ENCODE measurements at regions not wholly inside any gene's neighbourhood (a gene's known extent, or its start where the extent isn't known, plus 50 kb on each side); places are given as distances from the start of the nearest gene placed in this dataset.

- Histone ChIP-seq H2AFZ (ENCODE audit: low read depth, low read length) (no peak overlapping the region), H3K79me2 (ENCODE audit: control insufficient read depth, insufficient read depth, low read length) (no peaks in the 10 kb centered on the region), H3K9ac (replicated peaks; ENCODE audit: extremely low read depth, insufficient read depth, low read length) (no peak overlapping the region), H3K9me3 (replicated peaks; ENCODE audit: control insufficient read depth, insufficient read depth, low read length) (no peaks in the 10 kb centered on the region), H3K36me3 (ENCODE audit: control insufficient read depth in 2 of 2, extremely low read depth in 1 of 2, insufficient read depth in 2 of 2, low read length in 2 of 2) (no peaks in the 10 kb centered on the region), H3K4me3 (replicated peaks in 1 of 3; ENCODE audit: insufficient read depth in 1 of 3, low read depth in 1 of 3, low read length in 3 of 3) (no peak overlapping the region), H4K20me1 (replicated peaks; ENCODE audit: control insufficient read depth, extremely low read depth, insufficient read depth, low read length) (no peaks in the 10 kb centered on the region), H3K4me1 (ENCODE audit: control insufficient read depth, extremely low read depth, insufficient read depth, low read length) (no peaks in the 10 kb centered on the region), H3K27ac (ENCODE audit: insufficient read depth, low read depth, low read length) (no peak overlapping the region), H3K27me3 (ENCODE audit: control insufficient read depth in 2 of 2, insufficient read depth in 2 of 2, low read length in 2 of 2) (no peaks in the 10 kb centered on the region), H3K9me1 (replicated peaks; ENCODE audit: control insufficient read depth, extremely low read depth, insufficient read depth, low read length) (no peaks in the 10 kb centered on the region), H3K4me2 (ENCODE audit: insufficient read depth, low read length) (no peak overlapping the region)
- intact Hi-C loops (cut with micrococcal nuclease) (no loop called here), dilution Hi-C loops (cut with MboI; ENCODE audit: extremely low pct_ligation_motif_present, low sequenced_read_pairs) (no loop called here)
- ChIA-PET CTCF (no interaction called here), POLR2A (no interaction called here)
- BruUV-seq (replicated peaks), result no TSS peak
- TF ChIP-seq EZH2 (IDR thresholded peaks at IDR 0.05; ENCODE audit: borderline replicate concordance, low read depth, low read length, severe bottlenecking), result no peak
- TF ChIP-seq FOS (IDR thresholded peaks at IDR 0.05; ENCODE audit: borderline replicate concordance, insufficient read depth, low read length), result no peak
- no peak for TF ChIP-seq JUN (IDR thresholded peaks at IDR 0.05; ENCODE audit: borderline replicate concordance, insufficient read depth, insufficient read length, low read depth)
- TF ChIP-seq POLR2A (IDR thresholded peaks at IDR 0.05; ENCODE audit: low read depth, low read length), result no peak
- no peak for TF ChIP-seq GATA2 (IDR thresholded peaks at IDR 0.05; ENCODE audit: insufficient read depth, insufficient read length, low read depth, low read length)
- TF ChIP-seq MYC (IDR thresholded peaks at IDR 0.05; ENCODE audit: low read depth, low read length), result no peak
- no peak for TF ChIP-seq POLR2AphosphoS5 (IDR thresholded peaks at IDR 0.05; ENCODE audit: insufficient read depth, low read depth, low read length)
- TF ChIP-seq MAX (IDR thresholded peaks at IDR 0.05; ENCODE audit: insufficient read depth, insufficient read length), result no peak
- TF ChIP-seq CTCF (IDR thresholded peaks at IDR 0.05; ENCODE audit: extremely low read depth in 1 of 2, insufficient read depth in 1 of 2, low read depth in 1 of 2, low read length in 2 of 2), result no peak
- DNase-seq (ENCODE audit: low read depth, low spot score) (no peak), FAIRE-seq (no peak)
Measured at GRCh38 chr3:10680796-10681195, 135.2 kb upstream of the SLC6A11 start.
